PFSK-1 (cell line): ENCODE measurements at regions not wholly inside any gene's neighbourhood (a gene's known extent, or its start where the extent isn't known, plus 50 kb on each side); places are given as distances from the start of the nearest gene placed in this dataset.

Source experiments
- FOXP2 ChIP-seq: optimal IDR thresholded peaks from 2 replicates; pipeline ENCODE3; 2011; ENCODE audit warnings: borderline replicate concordance, control low read depth, inconsistent platforms; ENCODE audit not compliant: insufficient read depth; ENCODE audit errors: extremely low read length, extremely low read depth
- POLR2AphosphoS5 ChIP-seq: IDR thresholded peaks from 2 replicates; pipeline ENCODE4 v1.6.1; 2012; ENCODE audit warnings: low read depth, mild to moderate bottlenecking, control low read depth, low read length, moderate library complexity
- SIN3A ChIP-seq: IDR thresholded peaks from 2 replicates; pipeline ENCODE4 v1.6.1; 2012; ENCODE audit warnings: mild to moderate bottlenecking, low read length, moderate library complexity, borderline replicate concordance; ENCODE audit not compliant: insufficient read depth
- TAF1 ChIP-seq: IDR thresholded peaks from 2 replicates; pipeline ENCODE4 v1.6.1; 2012; ENCODE audit warnings: low read length, control low read depth, borderline replicate concordance; ENCODE audit not compliant: insufficient read depth

DNA sequence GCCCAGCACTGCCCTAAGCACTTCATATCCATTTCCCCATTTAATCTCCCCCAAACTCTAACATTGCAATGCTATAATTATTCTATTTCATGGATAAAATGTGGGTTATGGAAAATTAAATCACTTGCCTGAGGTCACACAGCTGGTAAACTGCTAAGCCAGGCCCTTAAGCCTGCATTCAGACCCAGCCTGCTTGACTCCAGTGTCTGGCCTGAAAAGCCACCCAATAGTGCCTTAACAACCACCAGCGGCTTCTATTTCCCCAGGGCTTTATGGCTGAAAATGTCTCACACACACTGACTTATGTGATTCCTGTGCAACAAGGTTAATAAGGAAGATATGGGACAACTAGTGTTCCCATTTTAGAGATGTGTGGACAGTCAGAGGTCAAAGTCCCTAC, 178.5 kb upstream of the SNX19 start:
- TF ChIP-seq TAF1: no peak
- TF ChIP-seq POLR2AphosphoS5: no peak
- no peak for TF ChIP-seq SIN3A
- no peak for TF ChIP-seq FOXP2
